DND-41 (cell line): ENCODE measurements at regions not wholly inside any gene's neighbourhood (a gene's known extent, or its start where the extent isn't known, plus 50 kb on each side); places are given as distances from the start of the nearest gene placed in this dataset.

Source experiments
- ATAC-seq: fragments of 200-7000 bp; cut with Tn5 transposase; 3 replicates; pipeline ENCODE4 v1.9.1; 2021; ENCODE audit warnings: low read depth; ENCODE audit not compliant: insufficient read depth
- DNase-seq: peaks from one replicate; pipeline ENCODE4 v3.0.0-alpha.2; 2020
- H2AFZ ChIP-seq: 2 replicates; pipeline ENCODE4 v1.6.0; 2012; ENCODE audit warnings: low read depth, low read length
- H3K27ac ChIP-seq: 2 replicates; pipeline ENCODE4 v1.5.1; 2012; ENCODE audit warnings: low read length, inconsistent platforms
- H3K27me3 ChIP-seq: fragments of 200-600 bp; sonication (generic); 2 replicates; pipeline ENCODE4 v1.6.0; 2012; ENCODE audit warnings: low read length, mild to moderate bottlenecking, inconsistent platforms; ENCODE audit not compliant: insufficient read depth, poor library complexity
- H3K36me3 ChIP-seq: 2 replicates; pipeline ENCODE4 v1.5.1; 2012; ENCODE audit warnings: low read length, inconsistent platforms; ENCODE audit not compliant: insufficient read depth
- H3K4me1 ChIP-seq: 2 replicates; pipeline ENCODE4 v1.5.1; 2012; ENCODE audit warnings: mild to moderate bottlenecking, low read length; ENCODE audit not compliant: insufficient read depth
- H3K4me2 ChIP-seq: 2 replicates; pipeline ENCODE4 v1.6.0; 2012; ENCODE audit warnings: mild to moderate bottlenecking, moderate library complexity, low read length, inconsistent platforms; ENCODE audit not compliant: insufficient read depth
- H3K4me3 ChIP-seq, 2 experiments: fragments of 200-600 bp in 1 of 2; shearing (Covaris generic) in 1 of 2; 2 replicates each; pipeline ENCODE4 v1.5.1; 2012 to 2016; ENCODE audit warnings: inconsistent platforms in 2 of 2, low read length in 2 of 2, mild to moderate bottlenecking in 2 of 2, low read depth in 1 of 2, moderate library complexity in 1 of 2
- H3K79me2 ChIP-seq: 2 replicates; pipeline ENCODE4 v1.6.0; 2012; ENCODE audit warnings: low read length, inconsistent platforms; ENCODE audit not compliant: insufficient read depth
- H3K9ac ChIP-seq: 2 replicates; pipeline ENCODE4 v1.6.0; 2012; ENCODE audit warnings: low read depth, mild to moderate bottlenecking, inconsistent platforms, low read length, moderate library complexity
- H3K9me3 ChIP-seq: 2 replicates; pipeline ENCODE4 v1.5.1; 2012; ENCODE audit warnings: low read length, moderate library complexity, mild to moderate bottlenecking, inconsistent platforms; ENCODE audit not compliant: insufficient read depth, severe bottlenecking
- H4K20me1 ChIP-seq: 2 replicates; pipeline ENCODE4 v1.6.0; 2012; ENCODE audit warnings: low read length; ENCODE audit not compliant: insufficient read depth
- EZH2 ChIP-seq: IDR thresholded peaks from 3 replicates; pipeline ENCODE4 v1.6.1; 2012; ENCODE audit warnings: borderline replicate concordance, low read depth, mild to moderate bottlenecking, moderate library complexity, low read length, inconsistent platforms; ENCODE audit not compliant: severe bottlenecking
- TF ChIP-seq, protein P1 (sequence below): IDR thresholded peaks from 2 replicates; pipeline ENCODE4 v1.5.1; 2012; ENCODE audit warnings: borderline replicate concordance, low read length, moderate library complexity, mild to moderate bottlenecking; ENCODE audit not compliant: poor library complexity, severe bottlenecking; ENCODE audit errors: extremely low read depth

DNA sequence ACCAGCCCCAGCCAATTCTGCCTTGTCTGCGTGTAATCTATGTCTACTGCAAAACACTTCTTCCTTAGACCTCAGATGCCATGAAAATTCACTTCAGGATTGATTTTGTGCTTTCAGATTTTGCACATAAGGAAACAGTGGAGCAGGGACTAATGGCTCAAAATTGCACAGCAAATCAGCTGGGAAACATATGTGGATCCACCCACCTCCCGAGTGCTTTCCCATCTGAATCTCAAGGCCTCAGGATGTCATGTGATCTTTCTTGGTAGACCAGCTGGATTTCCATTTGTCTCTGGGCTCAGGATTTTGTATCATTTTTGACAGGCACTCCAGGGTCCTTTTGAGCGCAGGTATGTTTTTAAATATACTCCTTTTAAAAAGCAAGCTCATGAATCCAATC, 158.6 kb downstream of the MIS18A start:
- no peak overlapping the region for H3K4me3 ChIP-seq
- no peaks in the 10 kb centered on the region for H3K36me3 ChIP-seq
- no peak for TF ChIP-seq EZH2
- TF ChIP-seq, protein P1, sequence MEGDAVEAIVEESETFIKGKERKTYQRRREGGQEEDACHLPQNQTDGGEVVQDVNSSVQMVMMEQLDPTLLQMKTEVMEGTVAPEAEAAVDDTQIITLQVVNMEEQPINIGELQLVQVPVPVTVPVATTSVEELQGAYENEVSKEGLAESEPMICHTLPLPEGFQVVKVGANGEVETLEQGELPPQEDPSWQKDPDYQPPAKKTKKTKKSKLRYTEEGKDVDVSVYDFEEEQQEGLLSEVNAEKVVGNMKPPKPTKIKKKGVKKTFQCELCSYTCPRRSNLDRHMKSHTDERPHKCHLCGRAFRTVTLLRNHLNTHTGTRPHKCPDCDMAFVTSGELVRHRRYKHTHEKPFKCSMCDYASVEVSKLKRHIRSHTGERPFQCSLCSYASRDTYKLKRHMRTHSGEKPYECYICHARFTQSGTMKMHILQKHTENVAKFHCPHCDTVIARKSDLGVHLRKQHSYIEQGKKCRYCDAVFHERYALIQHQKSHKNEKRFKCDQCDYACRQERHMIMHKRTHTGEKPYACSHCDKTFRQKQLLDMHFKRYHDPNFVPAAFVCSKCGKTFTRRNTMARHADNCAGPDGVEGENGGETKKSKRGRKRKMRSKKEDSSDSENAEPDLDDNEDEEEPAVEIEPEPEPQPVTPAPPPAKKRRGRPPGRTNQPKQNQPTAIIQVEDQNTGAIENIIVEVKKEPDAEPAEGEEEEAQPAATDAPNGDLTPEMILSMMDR: no peak
- no peaks in the 10 kb centered on the region for H3K79me2 ChIP-seq
- H3K27me3 ChIP-seq: no peaks in the 10 kb centered on the region
- no peaks in the 10 kb centered on the region for H3K4me1 ChIP-seq
- DNase-seq (no peak), ATAC-seq (no peak)
- H3K27ac ChIP-seq: no peak overlapping the region
- H4K20me1 ChIP-seq: no peaks in the 10 kb centered on the region
- H3K4me2 ChIP-seq: no peak overlapping the region
- H3K9me3 ChIP-seq: no peaks in the 10 kb centered on the region
- no peak overlapping the region for H3K9ac ChIP-seq
- no peak overlapping the region for H2AFZ ChIP-seq

- no peak overlapping the region for H3K4me3 ChIP-seq
- no peaks in the 10 kb centered on the region for H3K36me3 ChIP-seq
- H3K27me3 ChIP-seq: no peaks in the 10 kb centered on the region
- no peaks in the 10 kb centered on the region for H3K9me3 ChIP-seq
- H3K4me2 ChIP-seq: no peak overlapping the region
- no peaks in the 10 kb centered on the region for H3K4me1 ChIP-seq
- no peak overlapping the region for H2AFZ ChIP-seq
- ATAC-seq: no peak
- TF ChIP-seq EZH2: no peak
- TF ChIP-seq, protein P1: no peak
- DNase-seq: no peak
- no peak overlapping the region for H3K9ac ChIP-seq
- no peak overlapping the region for H3K27ac ChIP-seq
- no peaks in the 10 kb centered on the region for H4K20me1 ChIP-seq
- H3K79me2 ChIP-seq: no peaks in the 10 kb centered on the region
Measured at GRCh38 chr21:32119811-32120210, 159.0 kb downstream of the MIS18A start.

DNA sequence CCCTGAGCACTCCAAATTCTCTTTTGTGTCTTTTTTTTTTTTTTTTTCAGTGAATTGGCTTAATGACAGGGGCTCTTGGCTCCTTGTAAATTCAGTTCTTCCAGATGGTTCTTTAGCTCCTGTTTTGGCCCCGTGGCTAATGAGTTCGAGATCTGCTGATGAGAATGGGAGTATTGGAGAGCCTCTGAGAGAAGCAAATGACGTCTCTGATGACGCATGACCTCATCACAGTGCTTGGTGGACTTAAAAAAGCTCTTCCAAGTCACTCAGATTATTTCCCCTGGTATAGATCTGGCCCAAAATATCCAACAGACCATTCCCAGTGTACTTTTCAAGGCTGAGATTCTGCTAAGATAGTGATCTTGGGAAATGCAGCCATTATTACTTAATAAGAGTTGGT, 159.5 kb downstream of the MIS18A start:
- Histone ChIP-seq H3K9me3 (no peaks in the 10 kb centered on the region), H4K20me1 (no peaks in the 10 kb centered on the region), H3K9ac (no peak overlapping the region), H3K4me2 (no peak overlapping the region), H3K36me3 (no peaks in the 10 kb centered on the region), H3K79me2 (no peaks in the 10 kb centered on the region), H3K4me3 (no peak overlapping the region), H3K27ac (no peak overlapping the region), H3K4me1 (no peaks in the 10 kb centered on the region), H2AFZ (no peak overlapping the region), H3K27me3 (no peaks in the 10 kb centered on the region)
- no peak for DNase-seq
- TF ChIP-seq, protein P1: no peak
- TF ChIP-seq EZH2: no peak
- no peak for ATAC-seq

- no peak overlapping the region for H3K9ac ChIP-seq
Measured at GRCh38 chr21:32114419-32115035, 164.3 kb downstream of the MIS18A start.

More at GRCh38 chr21:32114419-32115035, 164.3 kb downstream of the MIS18A start:
- Histone ChIP-seq H3K79me2 (no peaks in the 10 kb centered on the region), H3K36me3 (no peaks in the 10 kb centered on the region), H3K27ac (no peak overlapping the region), H2AFZ (no peak overlapping the region), H4K20me1 (no peaks in the 10 kb centered on the region), H3K27me3 (peaks cover 4% of the 10 kb centered on the region), H3K4me1 (no peaks in the 10 kb centered on the region), H3K4me2 (no peak overlapping the region), H3K9me3 (no peaks in the 10 kb centered on the region), H3K4me3 (no peak overlapping the region)
- DNase-seq (no peak), ATAC-seq (no peak)
- TF ChIP-seq EZH2: no peak
- TF ChIP-seq, protein P1: no peak
